Transverse colon (tissue), 4 donors: ENCODE measurements at regions not wholly inside any gene's neighbourhood (a gene's known extent, or its start where the extent isn't known, plus 50 kb on each side); places are given as distances from the start of the nearest gene placed in this dataset.

Source experiments
- DNase-seq: peaks from one replicate; pipeline ENCODE4 v3.0.0-alpha.2; 2019
- H3K27ac ChIP-seq, 4 donors: fragments of 200-600 bp; sonication (generic); 2 replicates each; pipeline ENCODE4 v1.5.1; 2016 to 2018; ENCODE audit warnings: inconsistent platforms in 4 of 4
- H3K27me3 ChIP-seq: fragments of 200-600 bp; sonication (generic); 2 replicates; pipeline ENCODE4 v1.5.1; 2017; ENCODE audit warnings: inconsistent platforms
- H3K36me3 ChIP-seq, 4 donors: fragments of 200-600 bp; sonication (generic); 2 replicates each; pipeline ENCODE4 v1.5.1; 2017 to 2019; ENCODE audit warnings: inconsistent platforms in 4 of 4
- H3K4me1 ChIP-seq, 4 donors: fragments of 200-600 bp; sonication (generic); 2 replicates each; pipeline ENCODE4 v1.5.1; 2017 to 2020; ENCODE audit warnings: inconsistent platforms in 4 of 4
- H3K4me3 ChIP-seq, 4 donors: fragments of 200-600 bp; sonication (generic); 1 replicate in 1 of 4; 2 replicates in 3 of 4; pipeline versions ENCODE4 v1.5.1 to v1.6.1; 2017 to 2019; ENCODE audit warnings: inconsistent platforms in 4 of 4
- H3K9me3 ChIP-seq, 2 donors: fragments of 200-600 bp; sonication (generic); 2 replicates each; pipeline ENCODE4 v1.5.1; 2017 to 2019; ENCODE audit warnings: inconsistent platforms in 2 of 2
- CTCF ChIP-seq, 5 experiments: fragments of 200-600 bp in 3 of 5; fragments of 450-650 bp in 2 of 5; sonication (generic) in 3 of 5; IDR thresholded peaks; 1 replicate in 2 of 5; 2 replicates in 3 of 5; pipeline ENCODE4 v1.5.1; 2016 to 2017; ENCODE audit warnings: antibody characterized with exemption in 5 of 5, inconsistent platforms in 3 of 5, mild to moderate bottlenecking in 2 of 5, moderate library complexity in 1 of 5
- EP300 ChIP-seq: sonication (generic); formaldehyde crosslinking; IDR thresholded peaks from one replicate; pipeline ENCODE4 v1.6.1; 2017; ENCODE audit warnings: antibody characterized with exemption, low read depth
- POLR2A ChIP-seq: fragments of 450-650 bp; IDR thresholded peaks from one replicate; pipeline ENCODE4 v1.6.1; 2016; ENCODE audit warnings: antibody characterized with exemption, mild to moderate bottlenecking, moderate library complexity
- POLR2AphosphoS5 ChIP-seq, 3 donors: sonication (generic); formaldehyde crosslinking; IDR thresholded peaks; one replicate each; pipeline ENCODE4 v1.6.1; 2016; ENCODE audit warnings: antibody characterized with exemption in 3 of 3
- WGBS, 2 donors: methylation state at CpG; one replicate each; pipeline ENCODE4 v1.1.5; 2018; ENCODE audit warnings: low coverage in 1 of 2; 5-methylcytosine and 5-hydroxymethylcytosine counted together
- in situ Hi-C, 4 donors: fragments of 200-750 bp; cut with MboI; loops; one replicate each; pipeline versions ENCODE4 v1.15.0 to v1.15.1; 2017; ENCODE audit warnings: low sequenced_read_pairs in 3 of 4, low pct_ligation_motif_present in 1 of 4, low pct_unique_long_range_greater_than_20kb in 1 of 4
- intact Hi-C: fragments of 100-400 bp; cut with DNase I; formaldehyde crosslinking; loops from one replicate; pipeline ENCODE4 v1.15.1; 2023; ENCODE audit warnings: low total_unique reads

DNA sequence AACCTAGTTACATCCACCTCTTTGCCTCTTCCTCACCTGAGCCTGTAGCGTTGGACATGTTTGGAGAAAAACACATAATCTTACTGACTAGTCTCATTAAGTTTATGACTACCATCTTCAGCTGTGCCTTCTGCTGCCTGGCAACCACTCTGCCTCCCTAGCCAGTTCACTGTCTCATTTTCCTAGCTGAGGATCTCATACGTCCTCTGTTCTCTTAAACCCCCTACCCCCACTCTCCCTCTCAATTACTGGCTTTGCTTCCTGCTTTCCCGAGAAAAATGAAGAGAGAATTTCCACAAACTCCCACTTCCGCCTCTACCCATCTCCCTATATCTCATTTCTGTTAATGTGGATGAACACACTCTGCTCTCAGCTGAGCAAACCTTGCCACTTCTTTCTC lies 239.3 kb upstream of the POU2AF2 start:
- H3K4me1 ChIP-seq: no peaks in the 10 kb centered on the region
- WGBS, 2 donors: 58 to 59% methylated on average over 4 of the region's 4 CpGs
- no peaks in the 10 kb centered on the region for H3K36me3 ChIP-seq
- H3K4me3 ChIP-seq: no peak overlapping the region
- no peaks in the 10 kb centered on the region for H3K9me3 ChIP-seq
- H3K27me3 ChIP-seq: no peaks in the 10 kb centered on the region
- no peak for DNase-seq
- H3K27ac ChIP-seq: no peak overlapping the region
- TF ChIP-seq CTCF (IDR thresholded peaks at IDR 0.05) (no peak), POLR2AphosphoS5 (IDR thresholded peaks at IDR 0.05) (no peak), POLR2A (no peak), EP300 (no peak)
- in situ Hi-C loops (no loop called here), intact Hi-C loops (no loop called here)

- no peaks in the 10 kb centered on the region for H3K27me3 ChIP-seq
- no peak for DNase-seq
- in situ Hi-C loops (no loop called here), intact Hi-C loops (no loop called here)
- no peaks in the 10 kb centered on the region for H3K9me3 ChIP-seq
- no peaks in the 10 kb centered on the region for H3K36me3 ChIP-seq
- H3K4me1 ChIP-seq: no peaks in the 10 kb centered on the region
- H3K4me3 ChIP-seq: no peak overlapping the region
- WGBS, 2 donors: 77 to 84% methylated on average over 3 of the region's 3 CpGs
- no peak for TF ChIP-seq EP300
- TF ChIP-seq POLR2AphosphoS5 (IDR thresholded peaks at IDR 0.05): no peak
- no peak for TF ChIP-seq CTCF (IDR thresholded peaks at IDR 0.05)
- TF ChIP-seq POLR2A: no peak
- peak overlapping the region; percentile 10 to 30 (median 20) for H3K27ac ChIP-seq
Measured at GRCh38 chr11:111001986-111002611, 243.4 kb upstream of the POU2AF2 start.

GRCh38 chr11:111001081-111001430 lies 244.5 kb upstream of the POU2AF2 start:
- no peaks in the 10 kb centered on the region for H3K9me3 ChIP-seq
- no peaks in the 10 kb centered on the region for H3K27me3 ChIP-seq
- no peak for DNase-seq
- no peak overlapping the region for H3K27ac ChIP-seq
- WGBS, 2 donors: 79% methylated on average over 2 of the region's 2 CpGs; no CpG with 5 or more reads in 1 of the 2 donors
- intact Hi-C loops (no loop called here), in situ Hi-C loops (no loop called here)
- H3K4me1 ChIP-seq: no peaks in the 10 kb centered on the region
- no peaks in the 10 kb centered on the region for H3K36me3 ChIP-seq
- H3K4me3 ChIP-seq: no peak overlapping the region
- TF ChIP-seq EP300 (no peak), CTCF (IDR thresholded peaks at IDR 0.05) (no peak), POLR2A (no peak), POLR2AphosphoS5 (IDR thresholded peaks at IDR 0.05) (no peak)

- H3K4me1 ChIP-seq: no peaks in the 10 kb centered on the region
- in situ Hi-C loops: no loop called here
- H3K27me3 ChIP-seq: no peaks in the 10 kb centered on the region
- no peak for DNase-seq
- H3K9me3 ChIP-seq: no peaks in the 10 kb centered on the region
- TF ChIP-seq CTCF (IDR thresholded peaks at IDR 0.05) (no peak), EP300 (no peak), POLR2A (no peak), POLR2AphosphoS5 (IDR thresholded peaks at IDR 0.05) (no peak)
- intact Hi-C loops: no loop called here
- whole genome bisulfite sequencing, 2 donors: 76 to 86% methylated on average over 7 of the region's 7 CpGs
- H3K4me3 ChIP-seq: no peak overlapping the region
- no peak overlapping the region for H3K27ac ChIP-seq
- no peaks in the 10 kb centered on the region for H3K36me3 ChIP-seq
Measured at GRCh38 chr11:111000400-111001080, 245.0 kb upstream of the POU2AF2 start.
